Duodenal mucosa (tissue), 2 donors: ENCODE measurements at regions not wholly inside any gene's neighbourhood (a gene's known extent, or its start where the extent isn't known, plus 50 kb on each side); places are given as distances from the start of the nearest gene placed in this dataset.

Source experiments
- H3K27ac ChIP-seq: one replicate; pipeline ENCODE4 v1.7.0; 2013; ENCODE audit warnings: low read depth, low read length
- H3K27me3 ChIP-seq, 2 donors: one replicate each; pipeline ENCODE4 v1.7.0; 2013; ENCODE audit warnings: low read length in 2 of 2, control low read depth in 1 of 2; ENCODE audit not compliant: insufficient read depth in 2 of 2, control insufficient read depth in 1 of 2
- H3K36me3 ChIP-seq, 2 donors: one replicate each; pipeline ENCODE4 v1.7.0; 2013; ENCODE audit warnings: low read length in 2 of 2, control low read depth in 1 of 2; ENCODE audit not compliant: insufficient read depth in 2 of 2, control insufficient read depth in 1 of 2
- H3K4me1 ChIP-seq, 2 donors: one replicate each; pipeline ENCODE4 v1.7.0; 2013; ENCODE audit warnings: low read length in 2 of 2, control low read depth in 1 of 2; ENCODE audit not compliant: insufficient read depth in 2 of 2, control insufficient read depth in 1 of 2
- H3K4me3 ChIP-seq, 2 donors: one replicate each; pipeline ENCODE4 v1.7.0; 2013; ENCODE audit warnings: low read length in 2 of 2, low read depth in 1 of 2
- H3K9ac ChIP-seq, 2 donors: one replicate each; pipeline ENCODE4 v1.7.0; 2013; ENCODE audit warnings: low read length in 2 of 2, low read depth in 1 of 2
- H3K9me3 ChIP-seq, 2 donors: one replicate each; pipeline ENCODE4 v1.7.0; 2013; ENCODE audit warnings: low read length in 2 of 2, control low read depth in 1 of 2; ENCODE audit not compliant: control insufficient read depth in 1 of 2

GRCh38 chr18:24754583-24755253 lies 294.3 kb downstream of the HRH4 start:
- H3K4me3 ChIP-seq: no peak overlapping the region
- H3K4me1 ChIP-seq: no peaks in the 10 kb centered on the region
- no peak overlapping the region for H3K9ac ChIP-seq
- no peaks in the 10 kb centered on the region for H3K27me3 ChIP-seq
- H3K27ac ChIP-seq: no peak overlapping the region
- no peaks in the 10 kb centered on the region for H3K9me3 ChIP-seq
- H3K36me3 ChIP-seq: no peaks in the 10 kb centered on the region

GRCh38 chr18:24756385-24756784 lies 295.9 kb downstream of the HRH4 start:
- Histone ChIP-seq H3K4me3 (no peak overlapping the region), H3K9ac (no peak overlapping the region), H3K4me1 (no peaks in the 10 kb centered on the region), H3K27ac (no peak overlapping the region), H3K9me3 (no peaks in the 10 kb centered on the region), H3K36me3 (no peaks in the 10 kb centered on the region), H3K27me3 (no peaks in the 10 kb centered on the region)

GRCh38 chr18:24757134-24757533 lies 296.7 kb downstream of the HRH4 start:
- Histone ChIP-seq H3K9ac (no peak overlapping the region), H3K4me3 (no peak overlapping the region), H3K36me3 (no peaks in the 10 kb centered on the region), H3K27ac (no peak overlapping the region), H3K4me1 (no peaks in the 10 kb centered on the region), H3K9me3 (no peaks in the 10 kb centered on the region), H3K27me3 (no peaks in the 10 kb centered on the region)

- Histone ChIP-seq H3K36me3 (no peaks in the 10 kb centered on the region), H3K9me3 (no peaks in the 10 kb centered on the region), H3K4me3 (no peak overlapping the region), H3K27ac (no peak overlapping the region), H3K4me1 (no peaks in the 10 kb centered on the region), H3K9ac (no peak overlapping the region), H3K27me3 (no peaks in the 10 kb centered on the region)
Observed at GRCh38 chr18:24761765-24762164, 301.3 kb downstream of the HRH4 start.

GRCh38 chr18:24762511-24762910 lies 302.1 kb downstream of the HRH4 start:
- H3K9me3 ChIP-seq: no peaks in the 10 kb centered on the region
- H3K9ac ChIP-seq: no peak overlapping the region
- no peak overlapping the region for H3K4me3 ChIP-seq
- H3K27ac ChIP-seq: no peak overlapping the region
- H3K27me3 ChIP-seq: no peaks in the 10 kb centered on the region
- no peaks in the 10 kb centered on the region for H3K36me3 ChIP-seq
- no peaks in the 10 kb centered on the region for H3K4me1 ChIP-seq

GRCh38 chr18:24763765-24764513 lies 303.5 kb downstream of the HRH4 start:
- Histone ChIP-seq H3K9ac (no peak overlapping the region), H3K27ac (no peak overlapping the region), H3K4me3 (no peak overlapping the region), H3K9me3 (no peaks in the 10 kb centered on the region), H3K27me3 (no peaks in the 10 kb centered on the region), H3K4me1 (no peaks in the 10 kb centered on the region), H3K36me3 (no peaks in the 10 kb centered on the region)

GRCh38 chr18:24764766-24765165 lies 304.3 kb downstream of the HRH4 start:
- Histone ChIP-seq H3K4me1 (no peaks in the 10 kb centered on the region), H3K36me3 (no peaks in the 10 kb centered on the region), H3K27ac (no peak overlapping the region), H3K27me3 (no peaks in the 10 kb centered on the region), H3K9ac (no peak overlapping the region), H3K9me3 (no peaks in the 10 kb centered on the region), H3K4me3 (no peak overlapping the region)

GRCh38 chr18:24766376-24766775 lies 305.9 kb downstream of the HRH4 start:
- H3K9me3 ChIP-seq: no peaks in the 10 kb centered on the region
- no peak overlapping the region for H3K9ac ChIP-seq
- no peaks in the 10 kb centered on the region for H3K4me1 ChIP-seq
- no peak overlapping the region for H3K4me3 ChIP-seq
- H3K27me3 ChIP-seq: no peaks in the 10 kb centered on the region
- no peak overlapping the region for H3K27ac ChIP-seq
- H3K36me3 ChIP-seq: no peaks in the 10 kb centered on the region

GRCh38 chr18:24770311-24771024 lies 310.0 kb downstream of the HRH4 start:
- Histone ChIP-seq H3K36me3 (no peaks in the 10 kb centered on the region), H3K9me3 (no peaks in the 10 kb centered on the region), H3K27ac (no peak overlapping the region), H3K27me3 (no peaks in the 10 kb centered on the region), H3K4me1 (no peaks in the 10 kb centered on the region), H3K9ac (no peak overlapping the region), H3K4me3 (no peak overlapping the region)

GRCh38 chr18:24771300-24771699 lies 310.9 kb downstream of the HRH4 start:
- Histone ChIP-seq H3K27ac (no peak overlapping the region), H3K4me1 (no peaks in the 10 kb centered on the region), H3K4me3 (no peak overlapping the region), H3K36me3 (no peaks in the 10 kb centered on the region), H3K9me3 (no peaks in the 10 kb centered on the region), H3K27me3 (no peaks in the 10 kb centered on the region), H3K9ac (no peak overlapping the region)
